ENCODE measurements at regions not wholly inside any gene's neighbourhood (a gene's known extent, or its start where the extent isn't known, plus 50 kb on each side); places are given as distances from the start of the nearest gene placed in this dataset.

DNA sequence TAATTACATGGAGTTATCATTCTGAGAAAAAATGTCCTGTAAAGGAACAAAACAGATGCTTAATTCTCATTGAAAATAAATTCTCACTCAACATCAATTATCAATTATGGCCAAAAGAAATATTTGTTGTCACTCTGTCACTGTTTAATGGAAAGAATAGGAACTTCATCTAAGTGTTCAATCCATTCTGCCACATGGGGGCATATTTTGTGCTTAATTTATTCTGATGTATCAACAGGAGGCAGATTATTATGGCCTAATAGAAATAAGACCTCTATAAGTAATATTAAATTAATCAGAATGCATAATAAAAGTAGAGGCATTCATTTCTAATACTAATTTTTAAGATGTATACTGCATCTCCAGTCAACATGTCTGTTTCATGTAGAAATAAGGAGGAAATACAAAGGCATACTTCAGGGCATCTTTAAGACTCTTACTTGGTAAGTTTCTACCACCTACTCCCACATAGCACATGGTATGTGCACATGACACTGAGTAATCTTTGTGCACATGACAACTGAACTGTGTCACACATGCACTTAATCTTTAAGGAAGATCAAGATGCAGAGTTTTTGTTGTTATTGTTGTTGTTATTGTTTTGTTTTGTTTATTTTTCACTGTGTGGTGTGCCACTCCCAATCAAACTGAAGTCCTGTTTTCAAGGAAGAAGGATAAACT lies 420.4 kb upstream of the SEMA3A start:
- Mint-ChIP-seq H3K9me3 (no peaks in the 10 kb centered on the region), H3K27ac (no peak overlapping the region), H3K4me1 (ENCODE audit: low read depth) (no peaks in the 10 kb centered on the region), H3K36me3 (ENCODE audit: low read depth) (no peaks in the 10 kb centered on the region), H3K27me3 (no peaks in the 10 kb centered on the region), H3K4me3 (no peak overlapping the region)
- intact Hi-C loops (cut with micrococcal nuclease): no loop called here

DNA sequence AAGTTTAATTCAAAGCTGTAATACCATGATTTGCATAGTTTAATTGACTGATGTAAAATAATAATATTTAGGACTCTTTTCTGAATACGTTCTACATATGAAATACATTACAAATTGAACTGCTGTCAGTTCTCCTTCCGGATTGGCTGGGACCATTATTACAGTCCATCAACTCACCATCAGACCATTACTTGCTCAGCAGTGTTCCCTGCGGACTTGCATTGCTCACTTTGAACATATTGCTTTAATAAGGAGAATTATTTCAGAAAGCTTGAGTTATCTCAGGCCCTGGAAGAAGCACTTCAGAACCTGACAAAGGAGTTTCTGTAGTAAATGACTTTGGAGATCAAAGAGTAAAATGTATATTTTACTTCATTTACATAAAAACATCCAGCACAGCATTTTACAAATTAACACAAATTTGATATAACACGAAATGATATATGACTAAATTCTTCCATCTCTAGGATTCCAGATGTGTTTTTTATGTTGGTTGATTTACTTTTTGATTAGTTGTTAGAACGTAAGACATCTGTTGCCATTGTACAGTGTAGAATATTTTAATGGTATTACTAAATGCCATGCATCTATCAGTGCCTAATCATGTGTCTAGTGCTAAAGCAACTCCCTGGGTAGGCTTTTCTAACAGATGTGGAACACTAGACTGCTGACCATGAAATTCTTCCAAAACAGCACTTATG lies 418.5 kb upstream of the SEMA3A start:
- no peaks in the 10 kb centered on the region for H3K27me3 Mint-ChIP-seq
- H3K27ac Mint-ChIP-seq: no peak overlapping the region
- intact Hi-C loops (cut with micrococcal nuclease): no loop called here
- H3K4me1 Mint-ChIP-seq (ENCODE audit: low read depth): no peaks in the 10 kb centered on the region
- H3K9me3 Mint-ChIP-seq: no peaks in the 10 kb centered on the region
- no peaks in the 10 kb centered on the region for H3K36me3 Mint-ChIP-seq (ENCODE audit: low read depth)
- no peak overlapping the region for H3K4me3 Mint-ChIP-seq

DNA sequence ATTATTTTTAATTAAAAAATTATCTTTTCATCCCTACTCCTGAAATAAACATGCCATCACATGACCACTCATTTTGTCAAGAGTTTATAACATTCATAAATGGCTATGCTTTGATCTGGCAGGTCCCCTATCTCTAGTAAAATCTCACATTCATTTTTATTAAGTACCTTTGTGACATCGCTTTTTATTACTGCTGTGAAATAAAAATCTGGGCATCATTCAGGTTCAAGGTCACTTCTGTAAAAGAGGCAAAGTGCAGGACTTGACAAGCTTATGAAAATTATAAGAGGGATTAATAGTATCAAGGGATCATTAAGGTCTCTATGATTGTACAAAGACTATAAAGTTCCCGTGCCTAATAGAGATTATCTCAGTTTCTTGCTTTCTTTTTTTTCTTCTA lies 416.8 kb upstream of the SEMA3A start:
- Mint-ChIP-seq H3K4me1 (ENCODE audit: low read depth) (no peaks in the 10 kb centered on the region), H3K4me3 (no peak overlapping the region)

DNA sequence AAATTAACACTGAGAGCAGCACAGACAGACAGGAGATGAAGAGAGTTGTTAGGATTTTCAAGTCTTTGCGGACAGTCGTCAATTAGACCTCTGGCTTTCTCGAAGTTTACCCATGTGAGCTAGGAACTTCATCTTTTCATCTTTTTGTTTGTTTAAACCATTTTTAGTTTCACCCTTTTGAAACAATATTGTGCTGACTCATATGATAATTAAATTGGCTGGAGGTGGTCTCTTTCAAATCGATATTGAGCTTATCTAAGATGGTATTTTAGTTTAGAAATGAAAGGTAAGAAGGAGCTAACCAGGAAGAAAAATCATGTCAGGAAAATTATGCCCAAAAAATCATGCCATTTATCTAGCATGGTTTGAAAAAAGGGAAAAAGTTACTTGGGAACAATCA lies 415.8 kb upstream of the SEMA3A start:
- Mint-ChIP-seq H3K36me3 (ENCODE audit: low read depth) (no peaks in the 10 kb centered on the region), H3K27me3 (no peaks in the 10 kb centered on the region), H3K9me3 (no peaks in the 10 kb centered on the region), H3K4me1 (ENCODE audit: low read depth) (no peaks in the 10 kb centered on the region), H3K27ac (no peak overlapping the region), H3K4me3 (no peak overlapping the region)
- intact Hi-C loops (cut with micrococcal nuclease): no loop called here

More for the DNA sequence above, 416.8 kb upstream of the SEMA3A start:
- no peaks in the 10 kb centered on the region for H3K27me3 Mint-ChIP-seq
- H3K36me3 Mint-ChIP-seq (ENCODE audit: low read depth): no peaks in the 10 kb centered on the region
- intact Hi-C loops (cut with micrococcal nuclease): no loop called here
- no peaks in the 10 kb centered on the region for H3K9me3 Mint-ChIP-seq
- H3K27ac Mint-ChIP-seq: no peak overlapping the region

DNA sequence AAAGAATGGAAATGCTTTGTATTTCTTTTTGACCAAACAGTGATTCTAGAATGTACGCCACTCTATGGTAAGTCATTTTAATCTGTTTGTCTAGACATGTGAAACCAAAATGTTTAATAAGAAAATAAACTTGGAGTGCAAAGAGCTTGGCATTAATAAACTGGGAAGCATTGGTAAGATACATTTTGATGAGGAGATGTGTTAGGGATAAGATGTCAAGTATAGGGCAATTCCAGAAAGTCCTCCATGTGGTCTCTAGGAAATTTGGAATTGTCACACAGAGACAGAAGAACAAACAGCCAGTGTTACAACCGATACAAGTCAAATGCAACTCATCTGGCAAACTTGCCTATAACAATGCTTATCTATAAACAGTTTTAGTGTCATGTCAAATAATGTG lies 410.7 kb upstream of the SEMA3A start:
- Mint-ChIP-seq H3K36me3 (ENCODE audit: low read depth) (no peaks in the 10 kb centered on the region), H3K4me3 (no peak overlapping the region), H3K9me3 (peaks cover 15% of the 10 kb centered on the region), H3K4me1 (ENCODE audit: low read depth) (no peaks in the 10 kb centered on the region), H3K27me3 (no peaks in the 10 kb centered on the region), H3K27ac (no peak overlapping the region)
- intact Hi-C loops (cut with micrococcal nuclease): no loop called here

DNA sequence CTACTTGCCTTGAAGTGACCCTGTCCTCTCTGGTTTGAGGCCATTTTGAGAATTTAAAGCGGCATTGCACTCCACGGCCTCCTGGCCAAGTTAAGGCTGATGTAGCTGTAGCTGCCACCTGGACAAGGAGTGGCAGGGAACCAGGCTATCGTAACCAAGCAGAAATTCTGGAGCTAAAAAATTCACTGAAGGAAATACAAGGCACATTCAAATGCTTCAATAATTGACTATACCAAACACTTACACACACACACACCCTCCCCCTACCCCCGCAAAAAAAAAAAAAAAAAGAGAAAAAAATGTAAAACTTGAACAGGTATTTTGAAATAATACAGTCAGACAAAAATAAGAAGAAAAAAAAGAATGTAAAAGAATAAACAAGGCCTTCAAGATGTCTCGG lies 409.0 kb upstream of the SEMA3A start:
- H3K36me3 Mint-ChIP-seq (ENCODE audit: low read depth): no peaks in the 10 kb centered on the region
- no peak overlapping the region for H3K27ac Mint-ChIP-seq
- no peaks in the 10 kb centered on the region for H3K4me1 Mint-ChIP-seq (ENCODE audit: low read depth)
- H3K4me3 Mint-ChIP-seq: no peak overlapping the region
- no peaks in the 10 kb centered on the region for H3K27me3 Mint-ChIP-seq
- intact Hi-C loops (cut with micrococcal nuclease): no loop called here
- H3K9me3 Mint-ChIP-seq: peaks cover 15% of the 10 kb centered on the region

DNA sequence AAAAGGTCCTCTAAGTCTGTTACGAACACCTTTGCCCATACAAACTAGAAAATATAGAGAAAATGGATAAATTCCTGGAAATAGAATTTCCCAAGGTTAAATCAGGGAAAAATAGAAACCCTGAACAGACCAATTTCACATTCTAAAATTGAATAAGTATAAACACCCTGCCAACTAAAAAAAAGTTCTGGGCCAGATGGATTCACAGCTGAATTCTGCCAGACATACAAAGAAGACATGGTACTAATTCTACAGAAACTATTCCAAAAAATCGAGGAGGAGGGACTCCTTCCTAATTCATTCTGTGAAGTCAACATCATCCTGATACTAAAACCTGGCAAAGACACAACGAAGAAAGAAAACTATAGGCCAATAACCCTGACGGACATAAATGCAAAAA lies 400.4 kb upstream of the SEMA3A start:
- H3K27ac Mint-ChIP-seq: no peak overlapping the region
- H3K36me3 Mint-ChIP-seq (ENCODE audit: low read depth): no peaks in the 10 kb centered on the region
- H3K4me1 Mint-ChIP-seq (ENCODE audit: low read depth): no peaks in the 10 kb centered on the region
- H3K9me3 Mint-ChIP-seq: peaks cover 26% of the 10 kb centered on the region
- no peaks in the 10 kb centered on the region for H3K27me3 Mint-ChIP-seq
- no peak overlapping the region for H3K4me3 Mint-ChIP-seq
- intact Hi-C loops (cut with micrococcal nuclease): no loop called here

DNA sequence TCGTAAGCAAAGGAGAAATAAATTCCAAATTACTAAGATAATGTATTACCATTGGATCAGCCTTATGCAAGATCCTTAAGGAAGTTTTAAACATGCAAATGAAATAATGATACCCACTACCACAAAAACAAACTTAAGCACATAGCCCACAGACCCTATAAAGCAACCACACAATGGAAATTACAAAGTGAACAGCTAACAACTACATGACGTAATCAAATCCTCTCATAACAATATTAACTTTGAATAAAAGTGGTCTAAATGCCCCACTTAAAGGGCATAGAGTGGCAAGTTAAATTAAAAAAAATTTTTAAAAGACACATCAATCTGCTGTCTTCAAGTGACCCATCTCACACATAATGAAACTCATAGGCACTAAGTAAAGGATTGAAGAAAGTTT lies 397.3 kb upstream of the SEMA3A start:
- intact Hi-C loops (cut with micrococcal nuclease): no loop called here
- peaks cover 26% of the 10 kb centered on the region for H3K9me3 Mint-ChIP-seq
- no peak overlapping the region for H3K27ac Mint-ChIP-seq
- H3K4me1 Mint-ChIP-seq (ENCODE audit: low read depth): no peaks in the 10 kb centered on the region
- H3K4me3 Mint-ChIP-seq: no peak overlapping the region
- no peaks in the 10 kb centered on the region for H3K36me3 Mint-ChIP-seq (ENCODE audit: low read depth)
- H3K27me3 Mint-ChIP-seq: no peaks in the 10 kb centered on the region

DNA sequence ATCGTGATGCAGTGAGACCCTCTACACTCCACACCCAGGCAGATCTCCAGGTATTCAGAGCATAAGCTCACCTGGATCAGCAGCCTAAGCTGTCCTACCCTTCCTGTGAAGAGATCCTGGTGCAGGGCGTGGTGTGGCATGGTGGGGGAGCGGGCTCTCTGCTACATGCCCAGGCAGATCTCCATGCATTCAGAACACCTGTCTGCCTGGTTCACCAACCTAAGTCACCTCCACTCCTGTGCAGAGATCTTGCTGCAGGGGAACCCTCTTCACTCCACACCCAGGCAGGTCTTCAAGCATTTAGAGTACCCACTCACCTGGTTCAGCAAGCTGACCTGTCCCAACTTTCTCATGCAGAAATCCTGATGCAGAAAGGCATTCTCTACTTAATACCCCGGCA lies 394.4 kb upstream of the SEMA3A start:
- no peaks in the 10 kb centered on the region for H3K4me1 Mint-ChIP-seq (ENCODE audit: low read depth)
- H3K27ac Mint-ChIP-seq: no peak overlapping the region
- intact Hi-C loops (cut with micrococcal nuclease): no loop called here
- H3K4me3 Mint-ChIP-seq: no peak overlapping the region
- peaks cover 11% of the 10 kb centered on the region for H3K9me3 Mint-ChIP-seq
- H3K36me3 Mint-ChIP-seq (ENCODE audit: low read depth): no peaks in the 10 kb centered on the region
- no peaks in the 10 kb centered on the region for H3K27me3 Mint-ChIP-seq

DNA sequence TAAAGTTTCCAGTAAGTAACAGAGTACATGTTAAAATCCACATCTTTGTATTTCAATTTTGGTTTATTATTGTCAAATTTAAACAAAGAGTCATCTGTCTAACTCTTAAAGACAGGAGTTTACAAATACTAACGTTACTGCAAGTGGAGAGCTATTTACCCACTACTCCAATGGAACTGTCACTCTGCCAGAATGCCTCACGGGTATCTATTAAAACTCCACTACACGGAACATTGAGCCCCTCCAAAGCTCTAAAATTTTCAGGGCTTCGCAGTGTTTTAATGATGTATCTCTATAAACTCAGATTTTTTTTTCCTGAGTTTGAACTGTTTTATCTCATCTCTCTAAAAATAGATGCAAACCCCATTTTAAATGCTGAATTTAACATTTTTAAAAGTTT lies 388.7 kb upstream of the SEMA3A start:
- intact Hi-C loops (cut with micrococcal nuclease): no loop called here
- Mint-ChIP-seq H3K27me3 (no peaks in the 10 kb centered on the region), H3K4me1 (ENCODE audit: low read depth) (no peaks in the 10 kb centered on the region), H3K4me3 (no peak overlapping the region), H3K27ac (no peak overlapping the region), H3K36me3 (ENCODE audit: low read depth) (no peaks in the 10 kb centered on the region), H3K9me3 (no peaks in the 10 kb centered on the region)

DNA sequence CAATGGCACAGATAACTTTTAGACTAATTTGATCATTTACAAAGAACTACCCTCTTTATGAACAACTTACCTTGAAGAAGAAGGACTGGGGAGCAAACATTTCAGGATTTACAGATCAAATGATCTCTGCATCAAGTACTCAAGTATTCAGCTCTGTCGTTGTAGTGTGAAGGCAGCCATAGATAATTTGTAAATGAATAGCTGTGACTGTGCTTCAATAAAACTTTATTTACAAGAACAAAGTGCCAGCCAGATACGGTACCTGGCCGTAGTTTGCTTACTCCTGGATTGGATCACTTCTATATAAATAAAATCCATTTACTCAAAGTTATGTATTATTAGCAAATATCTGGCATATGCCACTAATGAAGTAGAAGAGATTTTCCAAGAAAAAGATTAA lies 388.2 kb upstream of the SEMA3A start:
- intact Hi-C loops (cut with micrococcal nuclease): no loop called here
- no peaks in the 10 kb centered on the region for H3K9me3 Mint-ChIP-seq
- no peaks in the 10 kb centered on the region for H3K27me3 Mint-ChIP-seq

DNA sequence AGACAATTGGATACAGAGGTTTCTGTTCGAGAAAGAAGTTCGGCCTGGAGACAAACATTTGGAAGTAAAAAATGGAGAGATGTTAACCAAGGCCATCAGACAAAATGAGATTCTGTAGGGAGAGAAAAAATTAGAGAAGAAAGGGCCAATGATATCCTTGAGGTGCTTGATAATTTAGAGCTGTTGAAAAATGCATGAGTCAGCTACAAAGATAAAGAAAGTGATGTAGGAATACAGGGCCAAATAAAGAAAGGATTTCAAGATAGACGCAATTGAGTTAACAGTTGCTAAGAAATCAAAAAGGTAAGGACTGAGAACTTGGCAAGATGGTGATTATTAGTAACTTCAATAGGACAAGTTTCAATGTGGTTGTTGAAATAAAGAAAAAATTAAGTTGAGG lies 384.2 kb upstream of the SEMA3A start:
- Mint-ChIP-seq H3K4me3 (no peak overlapping the region), H3K4me1 (ENCODE audit: low read depth) (no peaks in the 10 kb centered on the region), H3K36me3 (ENCODE audit: low read depth) (no peaks in the 10 kb centered on the region), H3K27ac (no peak overlapping the region), H3K9me3 (peaks cover 8% of the 10 kb centered on the region), H3K27me3 (no peaks in the 10 kb centered on the region)
- intact Hi-C loops (cut with micrococcal nuclease): no loop called here

More for the DNA sequence above, 388.2 kb upstream of the SEMA3A start:
- H3K4me3 Mint-ChIP-seq: no peak overlapping the region
- H3K4me1 Mint-ChIP-seq (ENCODE audit: low read depth): no peaks in the 10 kb centered on the region
- no peaks in the 10 kb centered on the region for H3K36me3 Mint-ChIP-seq (ENCODE audit: low read depth)
- H3K27ac Mint-ChIP-seq: no peak overlapping the region

DNA sequence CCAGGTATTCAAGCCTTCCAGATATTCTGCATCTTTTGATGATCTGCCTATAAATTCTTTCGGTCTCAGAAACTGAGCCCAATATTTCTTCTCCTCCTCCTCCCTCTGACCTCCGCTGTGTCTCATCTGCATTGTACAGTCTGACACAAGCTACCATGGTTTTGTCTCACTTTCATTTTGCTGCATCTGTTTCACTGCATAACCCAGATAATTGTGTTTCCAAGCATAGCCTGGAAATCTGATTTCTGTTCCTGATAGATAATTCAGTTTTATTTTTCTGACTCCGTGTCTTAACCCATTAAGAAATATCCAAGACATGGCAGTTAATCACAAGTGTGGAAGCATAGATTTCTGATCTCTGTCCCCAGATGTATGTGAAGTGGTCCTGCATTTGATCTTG lies 374.2 kb upstream of the SEMA3A start:
- H3K4me1 Mint-ChIP-seq (ENCODE audit: low read depth): no peaks in the 10 kb centered on the region
- H3K9me3 Mint-ChIP-seq: no peaks in the 10 kb centered on the region
- no peaks in the 10 kb centered on the region for H3K36me3 Mint-ChIP-seq (ENCODE audit: low read depth)
- no peak overlapping the region for H3K4me3 Mint-ChIP-seq
- no peaks in the 10 kb centered on the region for H3K27me3 Mint-ChIP-seq
- intact Hi-C loops (cut with micrococcal nuclease): no loop called here
- no peak overlapping the region for H3K27ac Mint-ChIP-seq

DNA sequence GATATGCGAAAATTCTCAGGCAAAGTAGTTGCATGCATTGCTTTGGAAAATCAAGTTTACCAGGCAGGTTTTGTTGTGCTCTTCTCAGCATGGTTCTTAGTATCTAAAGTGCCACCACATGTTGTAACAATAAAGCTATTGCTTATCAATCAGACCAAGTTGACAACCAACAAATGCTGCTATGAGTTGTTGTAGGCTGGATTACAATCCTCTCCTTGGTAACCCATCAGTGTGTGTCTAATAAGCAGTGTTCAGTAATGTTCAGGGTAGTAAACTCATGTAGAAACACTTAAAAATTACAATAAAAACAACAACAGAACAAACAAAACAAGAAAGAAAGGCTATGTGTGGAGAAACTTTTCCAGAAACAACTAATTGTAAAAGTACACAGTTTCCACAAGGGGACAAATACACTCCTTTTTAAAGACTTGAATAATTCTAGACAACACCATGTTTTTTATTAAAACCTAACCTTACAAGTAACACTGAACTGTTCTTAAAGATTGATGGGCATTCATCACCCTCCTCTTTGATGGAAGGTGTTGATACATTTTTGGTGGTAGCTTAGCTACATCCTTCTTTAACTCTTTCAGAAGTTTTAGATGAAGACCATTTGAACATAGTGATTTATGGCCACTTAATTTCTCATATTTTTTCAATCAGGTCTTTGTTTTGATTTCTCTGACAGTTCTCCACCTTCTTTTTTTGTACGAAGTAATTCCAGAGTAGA lies 370.9 kb upstream of the SEMA3A start:
- H3K4me1 Mint-ChIP-seq (ENCODE audit: low read depth): no peaks in the 10 kb centered on the region
- H3K9me3 Mint-ChIP-seq: no peaks in the 10 kb centered on the region
- H3K27me3 Mint-ChIP-seq: no peaks in the 10 kb centered on the region
- no peak overlapping the region for H3K4me3 Mint-ChIP-seq
- intact Hi-C loops (cut with micrococcal nuclease): no loop called here
- no peaks in the 10 kb centered on the region for H3K36me3 Mint-ChIP-seq (ENCODE audit: low read depth)
- no peak overlapping the region for H3K27ac Mint-ChIP-seq

Measured in dendritic cell treated with granulocyte-macrophage colony-stimulating factor and Interleukin-4, amounts not matched to agents 40 ng/mL and 50 ng/mL, for 4 days (primary cell).